ENCODE measurements at regions not wholly inside any gene's neighbourhood (a gene's known extent, or its start where the extent isn't known, plus 50 kb on each side); places are given as distances from the start of the nearest gene placed in this dataset.

GRCh38 chr4:137468836-137469235 lies 63.5 kb downstream of the PCDH18 start:
- no peak overlapping the region for H3K4me2 ChIP-seq (ENCODE audit: low read depth, low read length, poor library complexity, severe bottlenecking)
- H3K4me3 ChIP-seq (ENCODE audit: low read length): no peak overlapping the region
- no peak for DNase-seq
- no peak overlapping the region for H3K27ac ChIP-seq (ENCODE audit: low read length)
- H3K27me3 ChIP-seq (ENCODE audit: low read length): no peaks in the 10 kb centered on the region
- no peak overlapping the region for H2AFZ ChIP-seq (ENCODE audit: low read length)
- H3K79me2 ChIP-seq (ENCODE audit: low read length): no peaks in the 10 kb centered on the region
- no peaks in the 10 kb centered on the region for H3K9me2 ChIP-seq (replicated peaks; ENCODE audit: insufficient read depth, low read length)
- no peaks in the 10 kb centered on the region for H3K36me3 ChIP-seq (ENCODE audit: insufficient read depth, low read length)
- H3K4me1 ChIP-seq (ENCODE audit: low read length): no peaks in the 10 kb centered on the region
- no peaks in the 10 kb centered on the region for H4K20me1 ChIP-seq (ENCODE audit: insufficient read depth, low read depth, low read length)
- no peaks in the 10 kb centered on the region; the same call in 1 of the 2 replicates for H3K9me3 ChIP-seq (ENCODE audit: low read length)
- no peak overlapping the region for H3K9ac ChIP-seq (ENCODE audit: low read length)

GRCh38 chr4:137467537-137467936 lies 64.8 kb downstream of the PCDH18 start:
- H3K27me3 ChIP-seq (ENCODE audit: low read length): no peaks in the 10 kb centered on the region
- H3K9me2 ChIP-seq (replicated peaks; ENCODE audit: insufficient read depth, low read length): no peaks in the 10 kb centered on the region

DNA sequence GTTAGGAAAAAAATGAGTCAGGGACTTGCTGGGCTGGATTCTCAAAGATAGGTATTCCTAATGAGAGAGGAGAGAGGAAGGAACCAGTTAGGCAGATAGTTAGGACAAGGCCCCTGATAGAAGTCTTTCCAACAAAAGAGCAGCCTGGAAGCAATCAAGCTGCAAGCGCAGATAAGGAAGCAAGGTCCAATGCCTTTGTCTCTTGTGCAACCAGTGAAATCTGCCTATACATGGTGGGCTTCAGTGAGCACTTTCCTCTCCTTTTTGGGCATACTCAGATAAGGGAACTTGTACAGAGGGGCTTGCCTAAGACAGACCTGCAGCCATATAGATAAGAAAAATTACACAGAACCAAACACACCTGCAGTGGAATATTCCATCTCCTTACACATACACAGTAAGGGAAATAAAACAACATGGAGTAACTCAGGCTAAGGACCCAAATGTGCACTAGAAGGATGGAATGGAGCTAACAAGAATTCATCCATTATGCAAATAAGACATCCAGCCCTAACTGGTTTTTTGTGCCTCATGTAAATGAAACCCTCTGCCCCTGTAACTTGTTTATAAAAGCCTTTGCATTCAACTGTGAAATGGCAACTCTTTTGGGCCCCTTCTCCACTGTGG lies 68.8 kb downstream of the PCDH18 start:
- Histone ChIP-seq H3K36me3 (ENCODE audit: insufficient read depth, low read length) (no peaks in the 10 kb centered on the region), H3K4me2 (ENCODE audit: low read depth, low read length, poor library complexity, severe bottlenecking) (no peak overlapping the region), H3K9ac (ENCODE audit: low read length) (no peak overlapping the region), H2AFZ (ENCODE audit: low read length) (no peak overlapping the region), H3K27ac (ENCODE audit: low read length) (no peak overlapping the region), H3K4me3 (ENCODE audit: low read length) (no peak overlapping the region), H3K79me2 (ENCODE audit: low read length) (no peaks in the 10 kb centered on the region), H4K20me1 (ENCODE audit: insufficient read depth, low read depth, low read length) (no peaks in the 10 kb centered on the region), H3K4me1 (ENCODE audit: low read length) (no peaks in the 10 kb centered on the region), H3K9me2 (replicated peaks; ENCODE audit: insufficient read depth, low read length) (no peaks in the 10 kb centered on the region), H3K27me3 (ENCODE audit: low read length) (no peaks in the 10 kb centered on the region), H3K9me3 (ENCODE audit: low read length) (peaks cover 8% of the 10 kb centered on the region)
- DNase-seq: no peak

More at GRCh38 chr4:137467537-137467936, 64.8 kb downstream of the PCDH18 start:
- Histone ChIP-seq H3K79me2 (ENCODE audit: low read length) (no peaks in the 10 kb centered on the region), H3K9ac (ENCODE audit: low read length) (no peak overlapping the region), H3K9me3 (ENCODE audit: low read length) (peaks cover 4% of the 10 kb centered on the region; the same call in 1 of the 2 replicates), H3K27ac (ENCODE audit: low read length) (no peak overlapping the region), H3K4me3 (ENCODE audit: low read length) (no peak overlapping the region), H3K4me2 (ENCODE audit: low read depth, low read length, poor library complexity, severe bottlenecking) (no peak overlapping the region), H2AFZ (ENCODE audit: low read length) (no peak overlapping the region), H3K4me1 (ENCODE audit: low read length) (no peaks in the 10 kb centered on the region), H4K20me1 (ENCODE audit: insufficient read depth, low read depth, low read length) (no peaks in the 10 kb centered on the region), H3K36me3 (ENCODE audit: insufficient read depth, low read length) (no peaks in the 10 kb centered on the region)
- DNase-seq: no peak

- no peak overlapping the region for H3K27ac ChIP-seq (ENCODE audit: low read length)
- H3K4me2 ChIP-seq (ENCODE audit: low read depth, low read length, poor library complexity, severe bottlenecking): no peak overlapping the region
- DNase-seq: no peak
Observed at GRCh38 chr4:137455647-137456321, 76.5 kb downstream of the PCDH18 start.

DNA sequence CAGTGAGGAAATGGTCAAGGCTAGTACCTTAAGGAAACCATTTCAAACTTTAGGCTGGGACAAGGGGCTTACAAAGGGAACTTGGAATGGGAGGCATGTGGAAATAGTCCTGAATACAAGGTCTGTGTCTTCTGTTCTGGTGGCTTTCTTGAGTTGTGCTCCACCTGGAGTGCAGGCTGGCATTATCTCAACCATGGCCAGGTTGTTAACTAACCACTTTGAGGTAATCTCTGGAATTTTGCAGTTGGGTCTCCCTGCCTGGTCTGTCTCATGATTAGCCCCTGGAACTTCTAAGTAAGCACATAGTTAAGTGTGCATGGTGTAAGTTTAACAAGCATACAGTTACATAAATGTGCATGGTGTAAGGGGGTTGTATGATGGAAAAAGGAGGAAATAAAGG lies 77.5 kb downstream of the PCDH18 start:
- Histone ChIP-seq H3K9ac (ENCODE audit: low read length) (no peak overlapping the region), H3K4me1 (ENCODE audit: low read length) (no peaks in the 10 kb centered on the region), H4K20me1 (ENCODE audit: insufficient read depth, low read depth, low read length) (no peaks in the 10 kb centered on the region), H3K4me2 (ENCODE audit: low read depth, low read length, poor library complexity, severe bottlenecking) (no peak overlapping the region), H3K9me3 (ENCODE audit: low read length) (no peaks in the 10 kb centered on the region), H2AFZ (ENCODE audit: low read length) (no peak overlapping the region), H3K27ac (ENCODE audit: low read length) (no peak overlapping the region), H3K27me3 (ENCODE audit: low read length) (no peaks in the 10 kb centered on the region), H3K79me2 (ENCODE audit: low read length) (no peaks in the 10 kb centered on the region), H3K4me3 (ENCODE audit: low read length) (no peak overlapping the region), H3K9me2 (replicated peaks; ENCODE audit: insufficient read depth, low read length) (no peaks in the 10 kb centered on the region; the same call in 1 of the 2 replicates), H3K36me3 (ENCODE audit: insufficient read depth, low read length) (no peaks in the 10 kb centered on the region)
- DNase-seq: no peak

More at GRCh38 chr4:137455647-137456321, 76.5 kb downstream of the PCDH18 start:
- Histone ChIP-seq H3K9me3 (ENCODE audit: low read length) (no peaks in the 10 kb centered on the region), H3K4me1 (ENCODE audit: low read length) (no peaks in the 10 kb centered on the region), H3K79me2 (ENCODE audit: low read length) (no peaks in the 10 kb centered on the region), H3K4me3 (ENCODE audit: low read length) (no peak overlapping the region), H4K20me1 (ENCODE audit: insufficient read depth, low read depth, low read length) (no peaks in the 10 kb centered on the region), H3K36me3 (ENCODE audit: insufficient read depth, low read length) (no peaks in the 10 kb centered on the region), H3K9me2 (replicated peaks; ENCODE audit: insufficient read depth, low read length) (no peaks in the 10 kb centered on the region; the same call in 1 of the 2 replicates), H2AFZ (ENCODE audit: low read length) (no peak overlapping the region), H3K27me3 (ENCODE audit: low read length) (no peaks in the 10 kb centered on the region), H3K9ac (ENCODE audit: low read length) (no peak overlapping the region)

DNA sequence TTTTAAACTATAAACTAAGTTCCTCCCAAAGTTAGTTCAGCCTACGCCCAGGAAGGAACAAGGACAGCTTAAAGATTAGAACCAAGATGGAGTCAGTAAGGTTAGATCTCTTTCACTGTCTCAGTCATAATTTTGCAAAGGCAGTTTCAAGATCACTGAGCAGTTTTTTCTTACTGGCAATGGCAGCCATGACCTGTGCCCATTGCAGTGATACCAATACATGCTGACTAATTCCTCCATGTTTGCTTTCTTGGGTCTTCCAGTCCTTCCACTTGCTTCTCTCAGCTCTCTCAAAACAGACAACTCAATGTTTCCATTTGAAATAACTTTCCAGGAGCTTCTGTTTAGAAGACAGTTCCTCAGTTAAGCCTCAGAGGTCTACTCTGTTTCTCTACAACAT lies 79.5 kb downstream of the PCDH18 start:
- Histone ChIP-seq H3K9me2 (replicated peaks; ENCODE audit: insufficient read depth, low read length) (no peaks in the 10 kb centered on the region; the same call in 1 of the 2 replicates), H3K9me3 (ENCODE audit: low read length) (no peaks in the 10 kb centered on the region), H3K27me3 (ENCODE audit: low read length) (no peaks in the 10 kb centered on the region), H3K4me3 (ENCODE audit: low read length) (no peak overlapping the region), H3K36me3 (ENCODE audit: insufficient read depth, low read length) (no peaks in the 10 kb centered on the region), H3K4me2 (ENCODE audit: low read depth, low read length, poor library complexity, severe bottlenecking) (no peak overlapping the region), H3K27ac (ENCODE audit: low read length) (no peak overlapping the region), H4K20me1 (ENCODE audit: insufficient read depth, low read depth, low read length) (no peaks in the 10 kb centered on the region), H3K4me1 (ENCODE audit: low read length) (no peaks in the 10 kb centered on the region), H3K9ac (ENCODE audit: low read length) (no peak overlapping the region), H2AFZ (ENCODE audit: low read length) (no peak overlapping the region), H3K79me2 (ENCODE audit: low read length) (no peaks in the 10 kb centered on the region)
- no peak for DNase-seq

GRCh38 chr4:137451172-137451825 lies 81.0 kb downstream of the PCDH18 start:
- Histone ChIP-seq H3K4me3 (ENCODE audit: low read length) (no peak overlapping the region), H3K27ac (ENCODE audit: low read length) (no peak overlapping the region), H3K9ac (ENCODE audit: low read length) (no peak overlapping the region), H3K9me3 (ENCODE audit: low read length) (no peaks in the 10 kb centered on the region), H3K4me1 (ENCODE audit: low read length) (no peaks in the 10 kb centered on the region), H2AFZ (ENCODE audit: low read length) (no peak overlapping the region), H3K36me3 (ENCODE audit: insufficient read depth, low read length) (no peaks in the 10 kb centered on the region), H4K20me1 (ENCODE audit: insufficient read depth, low read depth, low read length) (no peaks in the 10 kb centered on the region), H3K79me2 (ENCODE audit: low read length) (no peaks in the 10 kb centered on the region), H3K27me3 (ENCODE audit: low read length) (no peaks in the 10 kb centered on the region), H3K9me2 (replicated peaks; ENCODE audit: insufficient read depth, low read length) (no peaks in the 10 kb centered on the region; the same call in 1 of the 2 replicates), H3K4me2 (ENCODE audit: low read depth, low read length, poor library complexity, severe bottlenecking) (no peak overlapping the region)
- DNase-seq: no peak

DNA sequence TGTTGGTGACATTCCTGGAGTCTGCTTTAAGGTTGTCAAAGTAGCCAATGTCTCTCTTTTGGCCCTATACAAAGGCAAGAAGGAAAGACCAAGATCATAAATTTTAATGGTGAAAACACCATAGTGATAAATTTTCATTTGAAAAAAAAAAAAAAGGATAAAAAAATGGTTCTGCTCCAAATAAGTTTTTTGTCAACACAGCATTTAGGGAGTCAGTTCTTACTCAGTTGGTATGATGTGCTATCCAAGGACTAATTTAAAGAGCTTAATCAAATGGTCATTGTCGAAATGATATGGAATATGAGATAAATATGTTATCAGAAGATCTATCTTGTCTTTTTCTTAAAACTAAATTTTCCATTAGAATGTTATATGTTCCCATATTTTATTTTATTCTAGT lies 83.9 kb downstream of the PCDH18 start:
- H3K4me2 ChIP-seq (ENCODE audit: low read depth, low read length, poor library complexity, severe bottlenecking): no peak overlapping the region
- H2AFZ ChIP-seq (ENCODE audit: low read length): no peak overlapping the region
- no peak for DNase-seq
- H3K79me2 ChIP-seq (ENCODE audit: low read length): no peaks in the 10 kb centered on the region
- H3K9me3 ChIP-seq (ENCODE audit: low read length): no peaks in the 10 kb centered on the region; the same call in 1 of the 2 replicates
- H3K4me1 ChIP-seq (ENCODE audit: low read length): no peaks in the 10 kb centered on the region
- no peak overlapping the region for H3K9ac ChIP-seq (ENCODE audit: low read length)
- H3K9me2 ChIP-seq (replicated peaks; ENCODE audit: insufficient read depth, low read length): no peaks in the 10 kb centered on the region
- no peaks in the 10 kb centered on the region for H4K20me1 ChIP-seq (ENCODE audit: insufficient read depth, low read depth, low read length)
- no peak overlapping the region for H3K4me3 ChIP-seq (ENCODE audit: low read length)
- no peak overlapping the region for H3K27ac ChIP-seq (ENCODE audit: low read length)
- H3K27me3 ChIP-seq (ENCODE audit: low read length): no peaks in the 10 kb centered on the region
- no peaks in the 10 kb centered on the region for H3K36me3 ChIP-seq (ENCODE audit: insufficient read depth, low read length)
